Retinal pigment epithelial cell (primary cell): ENCODE measurements at regions not wholly inside any gene's neighbourhood (a gene's known extent, or its start where the extent isn't known, plus 50 kb on each side); places are given as distances from the start of the nearest gene placed in this dataset.

Source experiments
- DNase-seq: peaks from one replicate; pipeline ENCODE4 v3.0.0-alpha.2; 2010; ENCODE audit warnings: low read depth
- H3K4me3 ChIP-seq: 2 replicates; pipeline ENCODE4 v1.5.1; 2011; ENCODE audit warnings: mild to moderate bottlenecking, low read length, control low read depth, moderate library complexity
- TF ChIP-seq, protein P1 (sequence below): conservative IDR thresholded peaks from 2 replicates; pipeline ENCODE4 v1.5.1; 2011; ENCODE audit warnings: low read depth, low read length, control low read depth, inconsistent platforms

DNA sequence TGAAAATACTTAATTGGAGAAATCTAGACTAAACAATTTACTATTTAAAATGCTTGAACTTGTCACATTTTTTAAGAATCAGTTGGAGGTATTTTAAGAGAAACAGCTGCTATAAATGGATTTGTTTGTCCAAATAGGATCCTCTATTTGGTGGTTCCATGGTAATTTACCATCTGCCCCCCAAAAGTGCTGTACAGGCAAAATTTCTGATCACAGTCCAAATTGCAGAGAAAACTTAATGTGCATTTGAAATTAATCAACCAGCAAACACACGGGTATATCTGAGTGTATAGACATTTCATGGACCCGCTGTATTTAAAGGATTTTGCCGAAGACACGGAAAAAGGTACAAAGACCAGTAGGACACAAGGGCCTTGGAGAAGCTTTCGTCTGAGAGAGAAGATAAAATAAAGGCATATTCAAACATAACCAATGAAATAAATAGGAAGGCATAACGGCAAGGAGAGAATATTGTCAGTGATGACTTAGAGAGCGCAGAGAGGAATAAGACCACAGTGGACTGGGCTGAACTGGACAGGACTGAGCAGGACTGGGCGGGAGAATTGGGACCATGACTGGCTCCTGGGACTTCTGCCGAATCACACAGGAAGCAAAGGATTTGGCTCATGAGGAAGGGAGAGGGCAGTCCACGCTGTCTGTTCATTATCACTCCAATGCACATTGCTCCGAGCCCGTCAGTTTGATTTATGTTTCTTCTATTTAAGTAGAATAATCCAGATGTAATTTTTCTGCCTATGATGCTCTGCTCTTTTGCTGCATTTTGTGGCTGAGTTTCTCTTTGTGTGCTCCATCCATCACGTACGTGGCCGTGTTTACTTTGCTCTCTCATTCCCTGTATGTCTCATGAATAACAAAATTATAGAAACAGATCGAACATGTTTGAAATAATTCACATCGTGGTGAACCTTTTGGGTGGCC, 112.8 kb downstream of the PRLHR start:
- H3K4me3 ChIP-seq = no peak overlapping the region
- TF ChIP-seq, protein P1, sequence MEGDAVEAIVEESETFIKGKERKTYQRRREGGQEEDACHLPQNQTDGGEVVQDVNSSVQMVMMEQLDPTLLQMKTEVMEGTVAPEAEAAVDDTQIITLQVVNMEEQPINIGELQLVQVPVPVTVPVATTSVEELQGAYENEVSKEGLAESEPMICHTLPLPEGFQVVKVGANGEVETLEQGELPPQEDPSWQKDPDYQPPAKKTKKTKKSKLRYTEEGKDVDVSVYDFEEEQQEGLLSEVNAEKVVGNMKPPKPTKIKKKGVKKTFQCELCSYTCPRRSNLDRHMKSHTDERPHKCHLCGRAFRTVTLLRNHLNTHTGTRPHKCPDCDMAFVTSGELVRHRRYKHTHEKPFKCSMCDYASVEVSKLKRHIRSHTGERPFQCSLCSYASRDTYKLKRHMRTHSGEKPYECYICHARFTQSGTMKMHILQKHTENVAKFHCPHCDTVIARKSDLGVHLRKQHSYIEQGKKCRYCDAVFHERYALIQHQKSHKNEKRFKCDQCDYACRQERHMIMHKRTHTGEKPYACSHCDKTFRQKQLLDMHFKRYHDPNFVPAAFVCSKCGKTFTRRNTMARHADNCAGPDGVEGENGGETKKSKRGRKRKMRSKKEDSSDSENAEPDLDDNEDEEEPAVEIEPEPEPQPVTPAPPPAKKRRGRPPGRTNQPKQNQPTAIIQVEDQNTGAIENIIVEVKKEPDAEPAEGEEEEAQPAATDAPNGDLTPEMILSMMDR = no peak
- DNase-seq = no peak

DNA sequence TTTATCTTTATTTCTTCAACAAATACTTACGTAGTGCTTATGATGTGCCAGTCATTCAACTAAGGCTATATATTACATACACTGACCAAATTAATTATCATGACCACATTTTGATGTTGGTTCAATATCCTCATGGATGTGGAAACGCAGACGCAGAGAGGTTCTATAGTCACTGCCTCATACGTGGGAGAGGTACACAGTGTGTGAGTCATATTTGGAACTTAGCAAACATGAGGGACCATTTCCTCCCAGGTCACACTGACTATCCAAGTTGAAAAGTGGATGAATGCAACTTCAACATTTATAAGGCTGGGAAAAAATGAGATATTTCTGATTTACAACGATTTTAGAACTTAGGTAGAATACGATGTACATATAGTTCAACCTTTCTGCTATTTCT, 113.6 kb downstream of the PRLHR start:
- no peak for DNase-seq
- TF ChIP-seq, protein P1 = no peak
- H3K4me3 ChIP-seq = no peak overlapping the region

DNA sequence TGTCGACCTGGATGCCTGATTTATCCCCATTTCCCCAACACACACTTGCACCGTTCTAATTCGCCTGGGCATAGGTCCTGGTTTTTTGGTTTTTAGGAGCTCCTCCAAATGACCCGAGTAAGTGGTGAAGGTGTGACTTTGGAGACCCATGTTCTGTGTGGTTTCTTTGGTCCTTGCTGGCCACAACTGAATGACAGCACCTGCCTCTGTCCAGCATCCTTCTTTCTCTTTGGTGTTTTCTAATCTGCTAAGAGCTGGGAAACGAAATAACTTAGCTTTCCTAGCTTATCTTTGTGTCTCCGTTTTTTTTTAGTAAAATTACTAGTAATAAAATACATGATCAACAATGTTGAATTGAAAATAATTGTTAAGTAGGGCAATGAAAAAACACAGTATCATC, 120.2 kb downstream of the PRLHR start:
- H3K4me3 ChIP-seq = no peak overlapping the region
- TF ChIP-seq, protein P1 = no peak
- no peak for DNase-seq

DNA sequence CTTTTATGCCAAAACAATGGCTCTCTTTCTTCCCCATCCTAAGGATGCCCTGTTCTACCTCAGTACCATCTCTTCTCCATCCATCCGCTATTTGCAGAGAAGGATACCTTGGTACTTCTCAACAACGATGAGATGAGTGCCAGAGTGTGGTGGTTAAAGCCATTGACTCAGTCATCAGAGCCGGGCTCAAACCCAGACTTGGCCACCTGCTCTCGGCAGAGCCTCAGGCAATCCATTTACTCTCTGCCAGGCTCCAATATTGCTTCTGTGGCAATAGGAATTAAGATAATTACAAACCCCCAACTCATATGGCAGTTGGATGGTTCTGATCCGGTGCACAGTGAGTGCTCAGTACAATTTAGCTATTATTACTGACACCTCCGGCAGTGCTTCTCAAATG, 121.3 kb downstream of the PRLHR start:
- no peak overlapping the region for H3K4me3 ChIP-seq
- TF ChIP-seq, protein P1 = no peak
- no peak for DNase-seq

DNA sequence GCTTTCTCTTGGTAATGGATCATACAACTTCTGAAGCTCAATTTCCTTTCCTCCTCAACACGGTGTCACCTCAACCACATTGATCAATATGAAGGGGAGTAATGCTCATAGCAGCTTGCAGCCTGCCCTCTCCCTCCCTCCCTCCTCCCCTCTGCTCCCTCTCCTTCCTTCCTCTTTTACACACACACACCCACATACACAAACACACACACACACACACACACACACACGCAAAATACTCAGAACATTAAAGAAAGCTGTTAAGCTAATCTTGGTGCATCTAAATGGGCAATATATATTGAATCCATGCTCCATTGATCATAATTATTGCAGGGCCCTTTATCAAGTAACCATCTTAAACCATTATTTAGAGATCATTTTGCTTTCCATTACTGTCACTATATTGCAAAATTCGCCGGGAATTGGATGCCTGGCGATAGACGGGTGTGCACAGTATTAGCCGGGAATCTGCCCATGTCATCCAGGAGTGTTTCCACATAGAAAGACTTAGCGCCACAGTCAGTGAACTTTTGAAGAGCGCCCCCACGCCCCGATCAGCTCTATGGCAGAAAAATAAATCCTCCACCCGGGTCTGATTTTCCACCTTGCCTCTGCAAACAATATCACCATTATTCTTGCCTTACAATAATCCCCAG, 122.0 kb downstream of the PRLHR start:
- TF ChIP-seq, protein P1 = no peak

DNA sequence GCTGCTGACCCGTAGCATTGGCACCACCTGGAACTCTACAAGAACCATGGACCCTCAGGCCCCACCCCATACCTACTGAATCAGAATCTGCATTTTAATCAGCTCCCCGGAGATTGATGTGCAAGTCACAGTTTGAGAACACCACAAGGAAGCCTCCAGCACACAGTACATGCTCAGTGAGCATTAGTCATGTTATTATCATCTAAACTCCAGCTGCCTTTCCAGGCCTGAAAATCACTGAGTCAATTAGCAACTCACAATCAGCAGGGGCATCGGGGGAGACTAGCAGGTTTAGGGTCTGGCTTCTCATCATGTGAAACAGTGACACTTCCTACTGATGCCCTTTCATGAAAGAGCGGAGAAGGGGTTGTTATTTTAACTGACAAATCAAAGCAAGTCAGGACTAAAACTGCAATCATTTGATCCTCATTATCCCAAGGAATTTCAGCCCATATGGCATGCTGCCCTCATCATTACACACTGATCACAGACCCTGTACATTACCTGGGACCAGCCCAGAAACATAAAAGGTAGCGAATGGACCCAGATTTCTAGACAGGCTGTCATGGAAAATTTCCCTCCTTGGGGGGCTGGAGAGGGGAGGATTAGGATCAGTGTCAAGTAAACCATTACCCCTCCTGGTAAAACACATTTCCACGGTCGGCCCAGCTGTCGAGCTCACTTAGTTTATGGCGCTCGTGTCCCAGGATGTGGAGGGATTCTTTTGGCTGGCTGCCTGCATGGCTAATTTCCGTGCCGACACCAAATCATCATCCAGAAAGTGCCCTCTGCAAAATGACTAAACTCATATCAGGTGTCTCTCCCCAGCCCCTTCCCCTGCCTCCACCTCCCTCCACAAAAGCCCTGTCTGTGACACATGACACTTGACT, 122.8 kb downstream of the PRLHR start:
- no peak for DNase-seq
- TF ChIP-seq, protein P1 = no peak
- H3K4me3 ChIP-seq = no peak overlapping the region

More for the DNA sequence above, 122.0 kb downstream of the PRLHR start:
- no peak overlapping the region for H3K4me3 ChIP-seq
- DNase-seq = no peak
